GM20000 (cell line): ENCODE measurements at regions not wholly inside any gene's neighbourhood (a gene's known extent, or its start where the extent isn't known, plus 50 kb on each side); places are given as distances from the start of the nearest gene placed in this dataset.

ENCODE experiments used
- DNase-seq: peaks from one replicate; pipeline ENCODE4 v3.0.0; 2012; ENCODE audit warnings: low spot score
- CTCF ChIP-seq: IDR thresholded peaks from 2 replicates; pipeline ENCODE4 v1.5.1; 2012; ENCODE audit warnings: mild to moderate bottlenecking, control low read depth; ENCODE audit errors: extremely low read depth, missing control alignments

GRCh38 chr4:12884846-12885796, 599.0 kb downstream of the RAB28 start:
- no peak for TF ChIP-seq CTCF
- DNase-seq = no peak

GRCh38 chr4:12881945-12882584, 602.1 kb downstream of the RAB28 start:
- no peak for TF ChIP-seq CTCF
- no peak for DNase-seq

GRCh38 chr4:12880844-12881243, 603.3 kb downstream of the RAB28 start:
- no peak for TF ChIP-seq CTCF
- DNase-seq = no peak

GRCh38 chr4:12879496-12879895, 604.6 kb downstream of the RAB28 start:
- DNase-seq = no peak
- no peak for TF ChIP-seq CTCF

GRCh38 chr4:12875640-12876243, 608.4 kb downstream of the RAB28 start:
- DNase-seq = no peak
- TF ChIP-seq CTCF = no peak

GRCh38 chr4:12873351-12873750, 610.8 kb downstream of the RAB28 start:
- no peak for TF ChIP-seq CTCF
- no peak for DNase-seq

- DNase-seq = no peak
- TF ChIP-seq CTCF = no peak
These were observed 622.7 kb downstream of the RAB28 start for GRCh38 chr4:12861422-12861821.
